Mammary epithelial cell (primary cell): ENCODE measurements at regions not wholly inside any gene's neighbourhood (a gene's known extent, or its start where the extent isn't known, plus 50 kb on each side); places are given as distances from the start of the nearest gene placed in this dataset.

Experiments used
- EZH2 ChIP-seq: IDR thresholded peaks from 2 replicates; pipeline ENCODE4 v1.6.1; 2012; ENCODE audit warnings: low read length, inconsistent platforms, borderline replicate concordance
- TF ChIP-seq, protein P1 (sequence below), 2 donors: IDR thresholded peaks in 1 of 2; conservative IDR thresholded peaks in 1 of 2; 2 replicates each; pipeline ENCODE4 v1.5.1; 2011 to 2012; ENCODE audit warnings: inconsistent platforms in 2 of 2, low read length in 2 of 2, mild to moderate bottlenecking in 2 of 2, control low read depth in 1 of 2, low read depth in 1 of 2; ENCODE audit not compliant: insufficient read depth in 1 of 2; ENCODE audit errors: extremely low read depth in 1 of 2

DNA sequence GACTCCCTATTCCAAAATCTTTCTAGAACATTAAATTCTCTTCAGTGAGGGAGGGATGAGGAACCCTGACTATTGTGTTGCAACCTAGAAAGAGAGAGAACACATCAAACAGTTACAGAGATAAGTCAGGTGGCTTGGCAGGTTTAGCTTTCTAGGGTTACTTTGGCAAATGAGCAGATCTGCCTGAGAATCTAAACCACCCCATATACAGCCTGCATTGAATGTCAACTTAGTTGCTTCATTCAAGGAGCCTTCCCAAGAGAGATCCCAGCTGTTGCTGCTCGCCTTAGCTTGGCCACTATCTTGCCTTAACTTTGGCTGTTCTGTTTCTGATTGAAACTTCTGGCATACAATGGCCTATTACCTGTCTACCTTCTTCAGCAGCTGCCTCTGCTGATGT is 74.7 kb upstream of the TCF21 start:
- TF ChIP-seq, protein P1, sequence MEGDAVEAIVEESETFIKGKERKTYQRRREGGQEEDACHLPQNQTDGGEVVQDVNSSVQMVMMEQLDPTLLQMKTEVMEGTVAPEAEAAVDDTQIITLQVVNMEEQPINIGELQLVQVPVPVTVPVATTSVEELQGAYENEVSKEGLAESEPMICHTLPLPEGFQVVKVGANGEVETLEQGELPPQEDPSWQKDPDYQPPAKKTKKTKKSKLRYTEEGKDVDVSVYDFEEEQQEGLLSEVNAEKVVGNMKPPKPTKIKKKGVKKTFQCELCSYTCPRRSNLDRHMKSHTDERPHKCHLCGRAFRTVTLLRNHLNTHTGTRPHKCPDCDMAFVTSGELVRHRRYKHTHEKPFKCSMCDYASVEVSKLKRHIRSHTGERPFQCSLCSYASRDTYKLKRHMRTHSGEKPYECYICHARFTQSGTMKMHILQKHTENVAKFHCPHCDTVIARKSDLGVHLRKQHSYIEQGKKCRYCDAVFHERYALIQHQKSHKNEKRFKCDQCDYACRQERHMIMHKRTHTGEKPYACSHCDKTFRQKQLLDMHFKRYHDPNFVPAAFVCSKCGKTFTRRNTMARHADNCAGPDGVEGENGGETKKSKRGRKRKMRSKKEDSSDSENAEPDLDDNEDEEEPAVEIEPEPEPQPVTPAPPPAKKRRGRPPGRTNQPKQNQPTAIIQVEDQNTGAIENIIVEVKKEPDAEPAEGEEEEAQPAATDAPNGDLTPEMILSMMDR (conservative IDR thresholded peaks at IDR 0.05 in 1 of 2, IDR thresholded peaks at IDR 0.05 in 1 of 2; ENCODE audit: extremely low read depth in 1 of 2, insufficient read depth in 1 of 2, low read depth in 1 of 2, low read length in 2 of 2): no peak
- no peak for TF ChIP-seq EZH2
